ENCODE measurements at regions not wholly inside any gene's neighbourhood (a gene's known extent, or its start where the extent isn't known, plus 50 kb on each side); places are given as distances from the start of the nearest gene placed in this dataset.
"Not testable (repeated sequence)": the region's sequence is repeated elsewhere in the genome, so short reads cannot be mapped to it uniquely, and the experiment has no call there.

GRCh38 chr2:215862351-215862771 is 151.0 kb downstream of the MREG start:
- peak; percentile 84 for DNase-seq

- DNase-seq: no peak
Measured at GRCh38 chr2:215861607-215862350, 151.6 kb downstream of the MREG start.

GRCh38 chr2:215856080-215856479 is 157.3 kb downstream of the MREG start:
- peak; percentile 31 for DNase-seq

DNA sequence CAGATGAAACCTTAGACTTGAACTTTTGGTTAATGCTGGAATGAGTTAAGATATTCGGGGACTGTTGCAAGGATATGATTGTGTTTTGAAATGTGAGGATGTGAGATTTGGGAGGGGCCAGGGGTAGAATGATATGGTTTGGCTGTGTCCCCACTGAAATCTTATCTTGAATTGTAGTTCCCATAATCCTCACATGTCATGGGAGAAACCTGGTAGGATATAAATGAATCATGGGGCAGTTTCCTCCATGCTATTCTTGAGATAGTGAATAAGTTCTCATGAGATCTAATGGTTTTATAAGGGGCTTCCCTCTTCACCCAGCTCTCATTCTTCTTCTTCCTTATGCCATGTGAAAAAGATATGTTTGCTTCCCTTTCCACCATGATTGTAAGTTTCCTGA is 158.0 kb downstream of the MREG start:
- not testable (repeated sequence) for DNase-seq

GRCh38 chr2:215854008-215854407 is 159.3 kb downstream of the MREG start:
- no peak for DNase-seq

- no peak for DNase-seq
Measured at GRCh38 chr2:215851696-215852095, 161.7 kb downstream of the MREG start.

- no peak for DNase-seq
Measured at GRCh38 chr2:215851082-215851481, 162.3 kb downstream of the MREG start.

DNA sequence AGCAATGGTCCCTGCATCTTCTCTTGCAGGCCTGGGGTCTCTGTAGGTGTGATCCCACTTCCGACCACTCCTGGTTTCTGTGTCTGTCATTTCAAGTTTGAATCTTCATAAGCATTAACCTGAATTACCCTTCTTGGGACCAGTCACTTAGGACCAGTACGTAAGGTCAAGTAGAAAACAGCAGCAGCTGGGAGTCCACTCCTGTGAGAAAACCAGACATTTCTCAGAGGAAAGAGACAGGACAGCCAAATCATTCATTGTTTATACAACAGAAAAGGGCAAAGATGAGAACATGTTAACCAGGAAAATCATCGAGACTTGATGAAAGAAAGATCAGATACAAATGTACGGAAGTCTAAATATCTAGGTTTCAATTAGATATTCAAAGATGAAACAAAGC is 163.0 kb downstream of the MREG start:
- no peak for DNase-seq

- DNase-seq: no peak
Measured at GRCh38 chr2:215849771-215850170, 163.6 kb downstream of the MREG start.

- DNase-seq: no peak
Measured at GRCh38 chr2:215848698-215849097, 164.7 kb downstream of the MREG start.

GRCh38 chr2:215848146-215848545 is 165.2 kb downstream of the MREG start:
- no peak for DNase-seq

DNA sequence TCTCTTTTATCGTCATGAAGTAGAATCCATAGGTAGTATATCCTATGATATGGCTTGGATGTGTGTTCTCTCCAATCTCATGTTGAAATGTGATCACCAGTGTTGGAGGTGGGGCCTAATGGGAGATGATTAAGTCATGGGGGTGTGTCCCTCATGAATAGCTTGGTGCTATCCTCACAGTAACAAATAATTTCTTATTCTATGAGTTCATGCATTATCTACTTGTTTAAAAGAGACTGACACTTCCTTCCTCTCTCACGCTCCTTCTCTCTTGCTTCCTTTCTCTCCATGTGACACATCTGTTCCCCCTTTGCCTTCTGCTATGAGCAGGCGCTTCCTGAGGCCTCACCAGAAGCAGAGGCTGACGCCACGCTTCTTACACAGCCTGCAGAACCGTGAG is 165.6 kb downstream of the MREG start:
- DNase-seq: no peak

- DNase-seq: no peak
Measured at GRCh38 chr2:215847056-215847455, 166.3 kb downstream of the MREG start.

- no peak for DNase-seq
Measured at GRCh38 chr2:215845839-215846586, 167.3 kb downstream of the MREG start.

- peak; percentile 21 for DNase-seq
Measured at GRCh38 chr2:215843579-215843978, 169.8 kb downstream of the MREG start.

DNA sequence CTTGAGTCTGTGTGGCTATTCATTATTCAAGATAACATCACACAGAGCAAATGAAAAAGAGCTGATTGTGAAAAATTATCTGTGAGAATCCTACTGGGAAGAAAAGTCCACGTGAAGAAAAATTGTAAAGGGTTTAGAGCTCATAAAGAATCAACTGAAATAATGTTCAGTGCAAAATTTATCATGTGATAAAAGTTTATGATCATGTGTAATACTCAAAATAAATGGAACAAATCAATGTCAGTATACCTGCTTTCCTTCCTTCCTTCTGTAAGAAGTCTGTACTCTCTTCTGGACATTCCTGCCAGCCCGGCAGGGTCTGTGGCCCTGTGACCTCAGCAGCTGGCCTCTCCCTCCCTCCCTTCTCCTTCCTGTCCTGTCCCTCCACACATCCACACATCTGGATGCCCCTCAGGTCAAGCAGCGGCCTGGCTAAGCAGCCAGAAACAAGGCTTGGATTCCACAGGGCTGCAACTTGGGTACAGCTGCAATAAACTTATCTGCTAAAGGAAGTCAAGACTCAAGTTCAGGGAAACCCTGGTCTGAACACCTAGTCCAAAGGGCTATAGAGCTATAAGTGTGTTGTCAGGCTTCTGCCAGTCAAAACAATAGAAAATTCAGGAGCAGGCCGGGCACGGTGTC is 172.1 kb downstream of the MREG start:
- DNase-seq: no peak

DNA sequence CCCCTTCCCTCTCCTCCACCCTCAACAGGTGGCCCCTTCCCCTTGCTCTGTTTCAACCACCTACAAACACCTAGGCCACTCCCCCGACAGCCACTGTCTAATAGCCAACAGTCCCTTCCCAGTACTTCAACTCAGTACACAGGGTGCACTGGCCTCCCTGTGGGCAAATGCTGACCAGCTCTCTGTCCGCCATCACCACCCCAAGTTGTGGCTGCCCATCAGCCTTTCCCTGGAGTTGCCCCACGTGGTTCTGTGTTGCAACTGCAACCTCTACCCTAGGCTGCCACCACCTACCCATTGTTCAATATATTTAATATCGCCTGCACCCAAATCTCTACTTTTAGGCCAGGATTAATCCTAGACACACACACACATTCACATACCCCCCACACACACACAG is 173.5 kb downstream of the MREG start:
- no peak for DNase-seq

DNA sequence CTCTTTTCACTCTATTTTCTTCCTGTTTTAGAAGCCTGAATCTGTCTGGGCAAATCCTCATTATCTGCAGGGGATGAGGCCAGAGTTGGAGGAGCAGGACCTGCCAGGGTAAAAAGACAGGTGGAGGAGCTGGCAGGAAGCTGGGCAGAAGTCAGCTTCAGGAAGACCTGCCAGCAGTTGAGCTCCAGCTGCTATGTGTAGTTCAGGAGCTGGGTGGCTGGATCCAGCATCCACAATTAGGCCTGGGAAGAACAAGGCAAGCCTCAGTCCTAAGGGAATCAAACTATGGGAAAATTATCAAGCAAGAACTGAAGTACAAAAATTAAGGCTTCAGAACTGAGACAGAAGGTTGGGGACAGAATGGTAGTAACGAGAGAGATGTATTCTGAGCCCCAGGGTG is 174.0 kb downstream of the MREG start:
- peak; percentile 75 for DNase-seq

DNA sequence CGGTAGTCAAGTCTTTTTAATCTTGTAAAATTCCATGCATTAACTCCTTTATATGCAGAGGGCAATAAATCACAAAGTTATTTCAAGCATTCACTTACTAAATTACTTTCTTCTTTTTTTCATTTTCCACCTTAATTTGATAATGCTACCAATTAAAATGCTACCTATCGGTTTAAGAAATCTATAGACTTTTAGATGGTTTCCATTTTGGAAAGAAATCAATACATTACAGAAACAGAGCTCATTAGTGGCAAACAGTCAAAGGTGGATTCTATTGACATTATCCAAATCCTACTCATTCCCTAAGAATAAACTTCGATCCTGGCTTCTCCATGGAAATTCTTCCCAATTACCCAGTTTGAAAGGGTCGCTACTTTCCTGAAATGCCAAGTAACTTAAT is 176.5 kb downstream of the MREG start:
- no peak for DNase-seq

DNA sequence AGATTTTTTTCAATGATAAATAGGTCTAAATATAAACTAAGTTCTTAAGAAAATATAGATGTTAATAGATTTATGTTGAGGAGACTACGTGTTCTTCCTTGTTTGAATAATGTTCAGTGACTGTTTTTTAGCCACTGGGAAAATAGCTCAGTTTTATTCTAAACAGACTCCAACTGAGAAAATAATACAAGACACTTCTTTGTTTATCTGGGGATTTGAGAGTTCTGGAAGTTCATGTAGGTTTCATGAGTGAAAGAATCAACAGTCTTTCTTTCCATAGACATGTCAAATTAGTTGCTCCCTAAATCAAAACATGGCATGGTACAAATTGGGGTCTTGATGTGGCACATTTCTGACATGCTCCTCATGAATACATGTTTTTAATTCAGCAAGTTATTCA is 177.7 kb downstream of the MREG start:
- DNase-seq: no peak

DNA sequence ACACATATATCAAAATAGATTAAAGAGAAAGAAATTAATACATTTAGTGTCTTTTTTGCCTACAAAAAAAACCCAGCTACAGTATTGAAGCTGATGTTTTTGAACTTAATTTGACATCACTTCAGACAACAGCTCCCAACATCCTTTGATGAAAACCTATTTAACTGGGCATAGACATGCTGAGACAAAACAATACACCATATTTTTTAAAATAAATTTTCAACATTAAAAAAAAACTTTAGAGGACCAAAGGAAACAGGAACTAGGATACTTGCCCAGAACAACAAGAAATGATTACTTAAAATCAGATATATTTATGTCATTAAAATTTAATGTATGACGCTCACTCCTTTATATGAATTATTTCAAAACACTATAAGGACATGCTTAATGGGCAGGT is 178.1 kb downstream of the MREG start:
- DNase-seq: no peak

- no peak for DNase-seq
Measured at GRCh38 chr2:215833531-215834162, 179.7 kb downstream of the MREG start.

DNA sequence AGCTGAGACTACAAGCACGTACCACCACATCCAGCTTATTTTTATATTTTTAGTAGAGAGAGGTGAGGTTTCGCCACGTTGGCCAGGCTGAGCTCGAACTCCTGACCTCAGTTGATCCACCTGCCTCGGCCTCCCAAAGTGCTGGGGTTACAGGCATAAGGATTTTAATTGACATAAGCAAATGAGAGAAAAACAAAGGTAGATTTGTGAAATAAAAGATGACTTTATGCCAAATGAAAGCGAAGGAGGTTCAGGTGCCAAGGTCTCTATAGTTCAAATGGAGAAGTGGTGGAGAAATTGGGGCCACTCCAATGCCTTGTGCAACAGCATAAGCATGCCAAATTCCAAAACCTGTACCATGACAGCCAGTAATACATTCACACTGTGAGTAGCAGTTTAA is 180.6 kb downstream of the MREG start:
- no peak for DNase-seq

Data from tongue (tissue), 1 donor.